Esophagus muscularis mucosa (tissue), 4 donors: ENCODE measurements at regions not wholly inside any gene's neighbourhood (a gene's known extent, or its start where the extent isn't known, plus 50 kb on each side); places are given as distances from the start of the nearest gene placed in this dataset.
"Not testable (repeated sequence)": the region's sequence is repeated elsewhere in the genome, so short reads cannot be mapped to it uniquely, and the experiment has no call there.

Source experiments
- DNase-seq: peaks from one replicate; pipeline ENCODE4 v3.0.0-alpha.2; 2017; ENCODE audit errors: extremely low spot score
- H3K27ac ChIP-seq, 4 donors: fragments of 200-600 bp; sonication (generic); replicated peaks in 1 of 4; 1 replicate in 3 of 4; 2 replicates in 1 of 4; pipeline ENCODE4 v1.5.1; 2016 to 2019; ENCODE audit warnings: mild to moderate bottlenecking in 1 of 4
- H3K27me3 ChIP-seq, 4 donors: fragments of 200-600 bp; sonication (generic); one replicate each; pipeline versions ENCODE4 v1.5.1 to v1.6.0; 2016 to 2019
- H3K36me3 ChIP-seq, 4 donors: fragments of 200-600 bp; sonication (generic); one replicate each; pipeline ENCODE4 v1.5.1; 2016 to 2019
- H3K4me1 ChIP-seq, 4 donors: fragments of 200-600 bp; sonication (generic); one replicate each; pipeline ENCODE4 v1.5.1; 2016 to 2019
- H3K4me3 ChIP-seq, 4 donors: fragments of 200-600 bp; sonication (generic); 1 replicate in 2 of 4; 2 replicates in 2 of 4; pipeline ENCODE4 v1.5.1; 2016 to 2019; ENCODE audit warnings: mild to moderate bottlenecking in 4 of 4, moderate library complexity in 1 of 4
- H3K9me3 ChIP-seq, 4 donors: fragments of 200-600 bp; sonication (generic); 1 replicate in 3 of 4; 2 replicates in 1 of 4; pipeline ENCODE4 v1.5.1; 2016 to 2019
- EP300 ChIP-seq: sonication (generic); formaldehyde crosslinking; IDR thresholded peaks from one replicate; pipeline ENCODE4 v1.6.1; 2017; ENCODE audit warnings: antibody characterized with exemption
- POLR2A ChIP-seq: fragments of 450-650 bp; IDR thresholded peaks from one replicate; pipeline ENCODE4 v1.6.1; 2017; ENCODE audit warnings: antibody characterized with exemption, moderate library complexity, mild to moderate bottlenecking, low read depth
- POLR2AphosphoS5 ChIP-seq, 2 donors: sonication (generic); formaldehyde crosslinking; IDR thresholded peaks; one replicate each; pipeline ENCODE4 v1.6.1; 2017; ENCODE audit warnings: antibody characterized with exemption in 2 of 2
- WGBS: methylation state at CpG from one replicate; pipeline ENCODE4 v1.1.5; 2018; 5-methylcytosine and 5-hydroxymethylcytosine counted together
- intact Hi-C: fragments of 100-400 bp; cut with DNase I; formaldehyde crosslinking; loops from one replicate; pipeline ENCODE4 v1.15.1; 2023
- TF ChIP-seq, protein P1 (sequence below), 3 experiments: fragments of 200-600 bp in 2 of 3; fragments of 450-650 bp in 1 of 3; sonication (generic) in 2 of 3; IDR thresholded peaks; one replicate each; pipeline ENCODE4 v1.5.1; 2017 to 2019; ENCODE audit warnings: antibody characterized with exemption in 3 of 3, mild to moderate bottlenecking in 2 of 3, moderate library complexity in 1 of 3

DNA sequence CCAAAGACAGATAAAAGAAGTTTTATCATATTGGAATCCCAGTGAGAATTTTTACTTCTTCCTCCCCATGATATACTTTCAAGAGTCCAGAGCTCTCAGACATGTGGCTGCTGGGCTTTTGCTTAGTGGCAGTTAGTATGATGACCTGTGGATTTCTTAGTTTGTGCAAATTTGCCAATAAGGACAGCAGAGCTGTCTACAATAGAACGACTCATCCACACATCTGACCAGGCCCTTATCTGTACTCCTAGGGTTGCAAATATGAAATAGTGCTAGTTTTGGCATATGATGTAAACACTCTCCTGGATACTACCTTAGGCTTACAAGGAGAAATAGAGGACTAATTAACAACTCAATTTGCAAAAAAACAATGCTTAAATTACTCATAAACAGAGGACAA lies 758.4 kb upstream of the TMEFF2 start:
- no peaks in the 10 kb centered on the region for H3K36me3 ChIP-seq
- no peaks in the 10 kb centered on the region for H3K4me1 ChIP-seq
- DNase-seq = no peak
- intact Hi-C loops = no loop called here
- no peaks in the 10 kb centered on the region for H3K27me3 ChIP-seq
- no peak for TF ChIP-seq EP300
- WGBS = 75% methylated on average over 1 of the region's 1 CpG
- no peak overlapping the region for H3K27ac ChIP-seq
- no peak overlapping the region for H3K4me3 ChIP-seq
- no peaks in the 10 kb centered on the region for H3K9me3 ChIP-seq

DNA sequence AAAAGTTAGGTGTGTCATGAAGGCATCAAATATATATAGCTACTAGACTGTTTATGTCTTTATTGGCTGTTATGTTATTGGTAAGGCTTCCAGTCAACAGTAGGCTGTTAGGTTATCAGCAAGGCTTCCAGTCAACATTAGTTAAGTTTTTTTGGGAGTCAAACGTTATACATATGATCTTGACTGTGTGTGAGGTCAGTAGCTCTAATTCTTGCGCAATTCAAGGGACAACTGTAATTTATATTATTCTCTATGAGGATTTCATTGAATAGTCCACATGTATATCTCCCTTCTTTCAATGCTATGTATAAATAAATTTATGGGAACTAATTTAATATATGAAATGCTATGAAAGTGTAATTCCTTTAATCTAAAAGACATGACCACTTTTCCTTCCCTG lies 757.5 kb upstream of the TMEFF2 start:
- intact Hi-C loops = no loop called here
- Histone ChIP-seq H3K9me3 (no peaks in the 10 kb centered on the region), H3K4me1 (no peaks in the 10 kb centered on the region), H3K4me3 (no peak overlapping the region), H3K27me3 (no peaks in the 10 kb centered on the region), H3K27ac (no peak overlapping the region), H3K36me3 (no peaks in the 10 kb centered on the region)
- TF ChIP-seq POLR2A = no peak
- no peak for TF ChIP-seq EP300
- TF ChIP-seq, protein P1, sequence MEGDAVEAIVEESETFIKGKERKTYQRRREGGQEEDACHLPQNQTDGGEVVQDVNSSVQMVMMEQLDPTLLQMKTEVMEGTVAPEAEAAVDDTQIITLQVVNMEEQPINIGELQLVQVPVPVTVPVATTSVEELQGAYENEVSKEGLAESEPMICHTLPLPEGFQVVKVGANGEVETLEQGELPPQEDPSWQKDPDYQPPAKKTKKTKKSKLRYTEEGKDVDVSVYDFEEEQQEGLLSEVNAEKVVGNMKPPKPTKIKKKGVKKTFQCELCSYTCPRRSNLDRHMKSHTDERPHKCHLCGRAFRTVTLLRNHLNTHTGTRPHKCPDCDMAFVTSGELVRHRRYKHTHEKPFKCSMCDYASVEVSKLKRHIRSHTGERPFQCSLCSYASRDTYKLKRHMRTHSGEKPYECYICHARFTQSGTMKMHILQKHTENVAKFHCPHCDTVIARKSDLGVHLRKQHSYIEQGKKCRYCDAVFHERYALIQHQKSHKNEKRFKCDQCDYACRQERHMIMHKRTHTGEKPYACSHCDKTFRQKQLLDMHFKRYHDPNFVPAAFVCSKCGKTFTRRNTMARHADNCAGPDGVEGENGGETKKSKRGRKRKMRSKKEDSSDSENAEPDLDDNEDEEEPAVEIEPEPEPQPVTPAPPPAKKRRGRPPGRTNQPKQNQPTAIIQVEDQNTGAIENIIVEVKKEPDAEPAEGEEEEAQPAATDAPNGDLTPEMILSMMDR (IDR thresholded peaks at IDR 0.05) = no peak
- no peak for DNase-seq
- 75% methylated on average over 2 of the region's 2 CpGs for WGBS

DNA sequence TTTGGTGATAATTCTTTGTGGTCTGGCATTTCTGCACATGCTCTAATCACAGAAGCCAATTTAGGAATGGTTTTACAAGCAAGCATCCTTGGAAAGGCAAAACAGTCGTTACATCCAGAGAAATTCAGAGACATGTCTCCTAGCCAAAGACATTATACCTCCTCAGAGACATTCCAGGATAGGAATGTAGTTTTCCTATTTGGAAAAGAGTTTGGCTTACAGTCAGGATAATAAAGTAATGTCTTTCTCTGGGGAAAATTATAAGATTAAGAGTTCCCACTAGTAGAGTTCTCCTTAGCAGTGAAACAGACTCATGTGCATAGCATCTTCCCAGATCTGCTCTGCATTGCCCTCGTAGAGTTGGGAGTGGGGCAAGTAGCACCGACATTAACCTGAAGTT lies 753.6 kb upstream of the TMEFF2 start:
- H3K27me3 ChIP-seq = no peaks in the 10 kb centered on the region
- WGBS = 52% methylated on average over 3 of the region's 3 CpGs
- no peak for DNase-seq

DNA sequence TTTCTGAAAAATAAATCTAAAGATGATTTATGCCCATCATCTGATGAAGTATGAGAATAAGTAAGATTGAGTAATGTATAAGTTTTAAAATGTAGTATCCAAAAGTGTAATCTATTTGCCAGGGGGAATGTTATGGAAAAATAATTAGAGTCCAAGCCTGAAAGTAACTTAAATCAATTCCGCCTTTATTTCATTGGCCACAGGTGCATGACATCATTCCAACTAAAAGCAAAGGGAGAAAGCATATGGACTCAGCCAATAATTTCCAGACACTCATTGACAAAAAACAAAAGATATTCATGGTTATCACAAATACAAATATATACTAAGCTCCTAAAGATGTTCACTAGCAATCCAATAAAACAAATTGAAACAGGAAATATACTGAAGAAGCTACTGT lies 752.6 kb upstream of the TMEFF2 start:
- Histone ChIP-seq H3K36me3 (no peaks in the 10 kb centered on the region), H3K27me3 (no peaks in the 10 kb centered on the region), H3K9me3 (no peaks in the 10 kb centered on the region), H3K27ac (no peak overlapping the region), H3K4me1 (no peaks in the 10 kb centered on the region), H3K4me3 (no peak overlapping the region)
- DNase-seq = no peak
- intact Hi-C loops = no loop called here
- 96% methylated on average over 1 of the region's 1 CpG for WGBS
- TF ChIP-seq POLR2A = no peak
- TF ChIP-seq POLR2AphosphoS5 (IDR thresholded peaks at IDR 0.05) = no peak
- TF ChIP-seq EP300 = no peak

More for the DNA sequence above, 753.6 kb upstream of the TMEFF2 start:
- Histone ChIP-seq H3K4me1 (no peaks in the 10 kb centered on the region), H3K4me3 (no peak overlapping the region), H3K9me3 (no peaks in the 10 kb centered on the region), H3K36me3 (no peaks in the 10 kb centered on the region), H3K27ac (no peak overlapping the region)
- no peak for TF ChIP-seq EP300
- no peak for TF ChIP-seq POLR2A
- TF ChIP-seq POLR2AphosphoS5 (IDR thresholded peaks at IDR 0.05) = no peak
- TF ChIP-seq, protein P1 (IDR thresholded peaks at IDR 0.05) = no peak
- intact Hi-C loops = no loop called here

DNA sequence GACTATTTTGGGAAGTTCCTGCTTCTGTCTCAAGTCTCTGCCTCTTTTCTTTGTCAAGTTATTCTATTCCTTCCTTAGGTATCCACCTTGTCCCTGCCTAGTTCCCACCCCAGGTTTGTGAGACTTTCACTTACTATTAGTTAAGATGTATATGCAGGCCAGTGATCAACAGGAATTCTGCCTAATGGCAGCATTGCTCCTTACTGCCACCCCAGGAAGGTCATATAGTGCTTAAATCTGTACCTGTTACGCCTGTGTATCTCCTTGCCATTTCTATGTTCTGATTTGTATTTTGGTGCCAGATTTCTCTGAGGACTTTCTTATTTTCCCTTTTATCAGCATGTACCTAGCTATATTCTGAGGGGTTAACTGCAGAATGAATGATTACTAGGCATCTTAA lies 746.0 kb upstream of the TMEFF2 start:
- intact Hi-C loops = no loop called here
- no peak for DNase-seq
- Histone ChIP-seq H3K27ac (no peak overlapping the region), H3K27me3 (no peaks in the 10 kb centered on the region), H3K4me1 (no peaks in the 10 kb centered on the region), H3K4me3 (no peak overlapping the region), H3K36me3 (no peaks in the 10 kb centered on the region), H3K9me3 (peaks cover 0 to 3% (median 0%) of the 10 kb centered on the region in 4 donors)
- TF ChIP-seq POLR2A (no peak), EP300 (no peak), POLR2AphosphoS5 (IDR thresholded peaks at IDR 0.05) (no peak)
- TF ChIP-seq, protein P1 (IDR thresholded peaks at IDR 0.05) = no peak
- WGBS = 71% methylated on average over 1 of the region's 1 CpG

DNA sequence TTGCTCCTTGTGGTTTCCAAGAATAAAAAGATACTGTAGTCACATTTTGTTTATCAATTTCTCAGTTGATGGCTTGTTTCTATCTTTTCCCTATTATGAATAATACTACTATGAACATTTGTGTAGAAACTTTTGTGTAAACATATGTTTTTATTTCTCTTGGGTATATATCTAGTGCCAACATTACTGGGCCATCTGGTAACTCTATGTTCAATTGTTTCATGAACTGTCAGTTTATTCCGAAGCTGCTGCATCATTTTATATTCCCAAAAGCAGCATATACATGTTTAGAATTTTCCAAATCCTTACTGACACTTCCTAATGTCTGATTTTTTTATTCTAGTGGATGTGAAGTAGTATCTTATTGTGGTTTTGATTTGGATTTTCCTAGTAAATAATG lies 737.6 kb upstream of the TMEFF2 start:
- Histone ChIP-seq H3K4me1 (no peaks in the 10 kb centered on the region), H3K9me3 (no peaks in the 10 kb centered on the region), H3K36me3 (no peaks in the 10 kb centered on the region), H3K27me3 (no peaks in the 10 kb centered on the region), H3K27ac (no peak overlapping the region), H3K4me3 (no peak overlapping the region)
- TF ChIP-seq EP300 (no peak), POLR2AphosphoS5 (IDR thresholded peaks at IDR 0.05) (no peak), POLR2A (no peak)
- TF ChIP-seq, protein P1 (IDR thresholded peaks at IDR 0.05) = no peak
- no peak for DNase-seq
- intact Hi-C loops = no loop called here
- WGBS = 29% methylated on average over 1 of the region's 1 CpG

DNA sequence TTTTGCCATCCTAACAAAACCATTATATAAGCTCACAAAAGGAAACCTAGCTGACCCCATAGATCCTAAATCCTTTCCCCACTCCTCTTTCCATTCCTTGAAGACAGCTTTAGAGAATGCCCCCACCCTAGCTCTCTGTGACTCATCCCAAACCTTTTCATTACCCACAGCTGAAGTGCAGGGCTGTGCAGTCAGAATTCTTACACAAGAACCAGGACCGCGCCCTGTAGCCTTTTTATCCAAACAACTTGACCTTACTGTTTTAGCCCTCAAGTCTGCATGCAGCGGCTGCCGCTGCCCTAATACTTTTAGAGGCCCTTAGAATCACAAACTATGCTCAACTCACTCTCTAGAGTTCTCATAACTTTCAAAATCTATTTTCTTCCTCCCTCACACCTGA lies 726.9 kb upstream of the TMEFF2 start:
- H3K36me3 ChIP-seq, H3K4me3 ChIP-seq, H3K9me3 ChIP-seq, H3K27me3 ChIP-seq, DNase-seq, H3K4me1 ChIP-seq, H3K27ac ChIP-seq, intact Hi-C loops: not testable (repeated sequence)
- WGBS = 92% methylated on average over 4 of the region's 4 CpGs
